ENCODE measurements at regions not wholly inside any gene's neighbourhood (a gene's known extent, or its start where the extent isn't known, plus 50 kb on each side); places are given as distances from the start of the nearest gene placed in this dataset.

DNA sequence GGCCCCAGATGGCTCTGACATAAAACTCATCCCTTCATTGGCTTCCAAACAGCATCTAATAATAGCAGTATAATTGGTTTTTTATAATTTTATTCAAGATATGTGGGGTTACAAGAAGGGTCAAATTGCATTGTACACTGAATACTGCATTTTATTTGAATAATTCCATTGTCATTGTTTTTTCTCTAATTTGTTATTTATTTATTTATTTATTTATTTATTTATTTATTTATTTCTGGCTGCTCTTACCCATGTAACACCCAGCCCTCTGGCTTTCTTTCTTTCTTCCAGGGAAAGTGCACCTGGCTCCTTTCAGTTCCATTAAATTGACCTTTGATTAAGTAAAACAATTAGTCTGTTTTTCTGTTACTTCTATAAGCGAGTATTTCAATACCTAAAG lies 210.1 kb downstream of the CDH9 start:
- Histone ChIP-seq H3K4me3 (IDR thresholded peaks at IDR 0.05; ENCODE audit: insufficient read depth, low read depth, low read length) (no peak overlapping the region), H3K27me3 (ENCODE audit: insufficient read depth, low read depth) (no peaks in the 10 kb centered on the region), H3K36me3 (ENCODE audit: insufficient read depth) (no peaks in the 10 kb centered on the region), H3K79me2 (ENCODE audit: insufficient read depth, low read depth) (no peaks in the 10 kb centered on the region), H3K4me2 (no peak overlapping the region), H2AFZ (ENCODE audit: low read depth) (no peak overlapping the region), H3K9ac (no peak overlapping the region), H3K27ac (no peak overlapping the region), H4K20me1 (ENCODE audit: insufficient read depth) (no peaks in the 10 kb centered on the region), H3K4me1 (ENCODE audit: low read depth, poor library complexity, severe bottlenecking) (no peaks in the 10 kb centered on the region)
- TF ChIP-seq, protein P1, sequence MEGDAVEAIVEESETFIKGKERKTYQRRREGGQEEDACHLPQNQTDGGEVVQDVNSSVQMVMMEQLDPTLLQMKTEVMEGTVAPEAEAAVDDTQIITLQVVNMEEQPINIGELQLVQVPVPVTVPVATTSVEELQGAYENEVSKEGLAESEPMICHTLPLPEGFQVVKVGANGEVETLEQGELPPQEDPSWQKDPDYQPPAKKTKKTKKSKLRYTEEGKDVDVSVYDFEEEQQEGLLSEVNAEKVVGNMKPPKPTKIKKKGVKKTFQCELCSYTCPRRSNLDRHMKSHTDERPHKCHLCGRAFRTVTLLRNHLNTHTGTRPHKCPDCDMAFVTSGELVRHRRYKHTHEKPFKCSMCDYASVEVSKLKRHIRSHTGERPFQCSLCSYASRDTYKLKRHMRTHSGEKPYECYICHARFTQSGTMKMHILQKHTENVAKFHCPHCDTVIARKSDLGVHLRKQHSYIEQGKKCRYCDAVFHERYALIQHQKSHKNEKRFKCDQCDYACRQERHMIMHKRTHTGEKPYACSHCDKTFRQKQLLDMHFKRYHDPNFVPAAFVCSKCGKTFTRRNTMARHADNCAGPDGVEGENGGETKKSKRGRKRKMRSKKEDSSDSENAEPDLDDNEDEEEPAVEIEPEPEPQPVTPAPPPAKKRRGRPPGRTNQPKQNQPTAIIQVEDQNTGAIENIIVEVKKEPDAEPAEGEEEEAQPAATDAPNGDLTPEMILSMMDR (conservative IDR thresholded peaks at IDR 0.05; ENCODE audit: low read depth, low read length), result no peak

DNA sequence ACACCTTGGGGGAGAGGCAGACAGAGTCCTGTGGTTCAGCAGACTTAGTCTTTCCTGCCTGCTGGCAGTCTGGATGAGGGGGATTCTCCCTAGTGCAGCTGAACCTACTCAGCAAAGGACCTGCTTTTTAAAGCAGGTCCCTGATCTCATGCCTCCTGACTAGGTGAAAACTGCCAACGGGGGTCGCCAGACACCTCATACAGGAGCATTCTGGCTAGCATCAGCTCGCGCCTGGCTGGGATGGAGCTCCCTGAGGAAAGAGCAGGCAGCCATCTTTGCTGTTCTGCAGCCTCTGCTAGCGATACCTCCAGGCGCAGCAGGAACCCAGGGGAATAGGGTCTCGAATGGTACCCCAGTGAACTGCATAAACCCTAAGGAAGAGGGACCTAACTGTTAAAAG lies 225.2 kb downstream of the CDH9 start:
- Histone ChIP-seq H3K4me1 (ENCODE audit: low read depth, poor library complexity, severe bottlenecking) (no peaks in the 10 kb centered on the region), H3K4me3 (IDR thresholded peaks at IDR 0.05; ENCODE audit: insufficient read depth, low read depth, low read length) (no peak overlapping the region), H3K27me3 (ENCODE audit: insufficient read depth, low read depth) (no peaks in the 10 kb centered on the region), H3K9ac (no peak overlapping the region), H3K4me2 (no peak overlapping the region), H4K20me1 (ENCODE audit: insufficient read depth) (no peaks in the 10 kb centered on the region), H2AFZ (ENCODE audit: low read depth) (no peak overlapping the region), H3K79me2 (ENCODE audit: insufficient read depth, low read depth) (no peaks in the 10 kb centered on the region), H3K27ac (no peak overlapping the region), H3K36me3 (ENCODE audit: insufficient read depth) (no peaks in the 10 kb centered on the region)
- TF ChIP-seq, protein P1 (conservative IDR thresholded peaks at IDR 0.05; ENCODE audit: low read depth, low read length), result no peak

DNA sequence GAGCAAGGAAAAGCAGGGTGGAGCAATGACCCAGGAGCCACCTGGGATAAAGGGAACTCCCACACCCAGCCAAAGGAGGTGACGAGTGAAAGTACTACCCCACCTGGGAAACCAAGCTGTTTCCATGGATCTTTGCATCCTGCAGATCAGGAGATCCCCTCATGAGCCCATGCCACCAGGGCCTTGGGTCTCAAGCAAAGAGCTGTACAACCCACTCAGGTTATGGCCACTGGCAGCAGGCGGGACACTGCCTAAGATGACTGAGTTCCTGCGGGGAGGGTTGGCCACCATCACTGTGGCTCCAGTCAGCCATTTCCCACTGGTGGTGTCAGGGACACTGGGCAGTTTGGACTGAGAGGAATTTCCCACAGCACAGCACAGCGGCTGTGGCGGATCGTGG lies 225.7 kb downstream of the CDH9 start:
- no peak overlapping the region for H3K4me2 ChIP-seq
- no peaks in the 10 kb centered on the region for H3K27me3 ChIP-seq (ENCODE audit: insufficient read depth, low read depth)
- no peaks in the 10 kb centered on the region for H3K4me1 ChIP-seq (ENCODE audit: low read depth, poor library complexity, severe bottlenecking)
- H3K4me3 ChIP-seq (IDR thresholded peaks at IDR 0.05; ENCODE audit: insufficient read depth, low read depth, low read length), result no peak overlapping the region
- no peak overlapping the region for H3K27ac ChIP-seq
- H2AFZ ChIP-seq (ENCODE audit: low read depth), result no peak overlapping the region
- no peak overlapping the region for H3K9ac ChIP-seq
- no peaks in the 10 kb centered on the region for H4K20me1 ChIP-seq (ENCODE audit: insufficient read depth)
- TF ChIP-seq, protein P1 (conservative IDR thresholded peaks at IDR 0.05; ENCODE audit: low read depth, low read length), result no peak
- H3K79me2 ChIP-seq (ENCODE audit: insufficient read depth, low read depth), result no peaks in the 10 kb centered on the region
- H3K36me3 ChIP-seq (ENCODE audit: insufficient read depth), result no peaks in the 10 kb centered on the region

DNA sequence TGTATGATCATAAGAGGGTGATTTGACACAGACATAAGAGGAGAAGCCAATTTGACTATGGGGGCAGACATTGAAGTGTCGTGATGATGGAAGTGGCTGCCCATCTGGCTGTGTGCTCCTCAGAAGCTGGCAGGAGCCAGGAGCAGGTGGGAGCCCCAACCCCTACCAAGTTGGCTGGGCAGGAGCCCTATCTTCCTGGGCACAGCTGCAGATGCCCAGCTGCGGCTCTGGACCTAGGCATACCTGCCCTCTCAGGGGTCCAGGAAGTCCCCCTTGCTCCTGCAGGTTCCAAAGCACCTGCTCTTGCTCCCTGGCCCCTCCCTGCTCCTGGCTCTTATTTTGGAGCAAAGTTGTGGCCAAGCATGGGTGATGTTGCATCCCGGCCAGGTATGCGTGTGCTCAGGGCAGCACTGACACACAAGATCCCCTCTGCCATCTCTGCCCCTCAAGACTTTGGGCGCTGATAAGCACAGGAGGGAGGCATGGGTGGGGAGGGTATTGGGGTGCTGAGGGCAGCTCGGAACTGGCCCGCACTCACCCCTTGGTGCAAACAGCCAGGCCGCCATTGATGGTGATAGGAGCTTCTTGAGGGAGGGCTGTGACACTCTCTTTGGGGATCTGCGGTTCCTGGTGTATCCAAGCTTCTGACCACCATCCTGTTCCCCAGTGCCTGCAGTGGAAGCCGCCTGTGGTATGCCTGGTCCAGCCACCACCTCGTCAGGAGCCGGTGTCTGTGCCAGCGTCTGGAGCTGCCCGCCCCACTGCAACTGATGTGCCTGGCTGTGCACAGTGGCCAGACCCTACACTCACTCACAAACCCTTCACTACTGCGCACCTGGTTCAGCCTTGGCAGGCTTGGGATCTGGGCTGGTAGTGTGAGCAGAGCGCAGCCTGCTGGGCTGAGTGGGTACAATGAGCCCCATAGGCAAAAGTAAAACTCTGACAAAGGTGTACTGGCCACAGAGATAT lies 230.9 kb downstream of the CDH9 start:
- Histone ChIP-seq H3K4me1 (ENCODE audit: low read depth, poor library complexity, severe bottlenecking) (no peaks in the 10 kb centered on the region), H3K27ac (no peak overlapping the region), H3K79me2 (ENCODE audit: insufficient read depth, low read depth) (no peaks in the 10 kb centered on the region), H3K36me3 (ENCODE audit: insufficient read depth) (no peaks in the 10 kb centered on the region), H4K20me1 (ENCODE audit: insufficient read depth) (no peaks in the 10 kb centered on the region), H3K4me3 (IDR thresholded peaks at IDR 0.05; ENCODE audit: insufficient read depth, low read depth, low read length) (no peak overlapping the region), H2AFZ (ENCODE audit: low read depth) (no peak overlapping the region), H3K9ac (no peak overlapping the region), H3K27me3 (ENCODE audit: insufficient read depth, low read depth) (no peaks in the 10 kb centered on the region), H3K4me2 (no peak overlapping the region)
- TF ChIP-seq, protein P1 (conservative IDR thresholded peaks at IDR 0.05; ENCODE audit: low read depth, low read length), result no peak
